ENCODE measurements at regions not wholly inside any gene's neighbourhood (a gene's known extent, or its start where the extent isn't known, plus 50 kb on each side); places are given as distances from the start of the nearest gene placed in this dataset.

GRCh38 chr12:116474331-116474730 lies 84.8 kb upstream of the MAP1LC3B2 start:
- Histone ChIP-seq H3K9ac (ENCODE audit: low read depth in 1 of 2, low read length in 2 of 2) (no peak overlapping the region), H3K4me3 (ENCODE audit: low read depth in 1 of 3, low read length in 3 of 3) (no peak overlapping the region), H3K27ac (ENCODE audit: low read depth in 1 of 2, low read length in 2 of 2) (no peak overlapping the region), H3K36me3 (ENCODE audit: control insufficient read depth in 4 of 4, insufficient read depth in 3 of 4, low read depth in 1 of 4, low read length in 3 of 4) (no peaks in the 10 kb centered on the region), H3K9me3 (ENCODE audit: control insufficient read depth in 4 of 4, low read length in 3 of 4) (peaks cover 0 to 8% (median 1%) of the 10 kb centered on the region in 4 donors), H3K4me1 (ENCODE audit: control insufficient read depth in 4 of 4, insufficient read depth in 4 of 4, low read length in 3 of 4) (no peaks in the 10 kb centered on the region), H3K27me3 (ENCODE audit: control insufficient read depth in 4 of 4, insufficient read depth in 4 of 4, low read length in 3 of 4) (no peaks in the 10 kb centered on the region)
- no peak for TF ChIP-seq RXRA (IDR thresholded peaks at IDR 0.05)
- no peak for TF ChIP-seq YY1 (IDR thresholded peaks at IDR 0.05)
- TF ChIP-seq EGR1 (IDR thresholded peaks at IDR 0.05; ENCODE audit: low read depth in 2 of 2): no peak
- TF ChIP-seq FOXA1 (IDR thresholded peaks at IDR 0.05): no peak
- no peak for TF ChIP-seq CTCF (IDR thresholded peaks at IDR 0.05; ENCODE audit: low read depth, low read length, missing input control)
- TF ChIP-seq GABPA (IDR thresholded peaks at IDR 0.05 in 1 of 2, conservative IDR thresholded peaks at IDR 0.05 in 1 of 2): no peak
- TF ChIP-seq ATF3 (IDR thresholded peaks at IDR 0.05): no peak
- TF ChIP-seq HNF4A (conservative IDR thresholded peaks at IDR 0.05): no peak
- TF ChIP-seq SP1 (IDR thresholded peaks at IDR 0.05): no peak
- no peak for TF ChIP-seq ZBTB33 (IDR thresholded peaks at IDR 0.05)
- no peak for DNase-seq (ENCODE audit: low spot score)
- WGBS: 72% methylated on average over 1 of the region's 1 CpG

GRCh38 chr12:116474899-116475298 lies 84.3 kb upstream of the MAP1LC3B2 start:
- Histone ChIP-seq H3K9ac (ENCODE audit: low read depth in 1 of 2, low read length in 2 of 2) (no peak overlapping the region), H3K27me3 (ENCODE audit: control insufficient read depth in 4 of 4, insufficient read depth in 4 of 4, low read length in 3 of 4) (no peaks in the 10 kb centered on the region), H3K27ac (ENCODE audit: low read depth in 1 of 2, low read length in 2 of 2) (no peak overlapping the region), H3K4me1 (ENCODE audit: control insufficient read depth in 4 of 4, insufficient read depth in 4 of 4, low read length in 3 of 4) (no peaks in the 10 kb centered on the region), H3K4me3 (ENCODE audit: low read depth in 1 of 3, low read length in 3 of 3) (no peak overlapping the region), H3K36me3 (ENCODE audit: control insufficient read depth in 4 of 4, insufficient read depth in 3 of 4, low read depth in 1 of 4, low read length in 3 of 4) (no peaks in the 10 kb centered on the region), H3K9me3 (ENCODE audit: control insufficient read depth in 4 of 4, low read length in 3 of 4) (peaks cover 0 to 8% (median 1%) of the 10 kb centered on the region in 4 donors)
- no peak for TF ChIP-seq YY1 (IDR thresholded peaks at IDR 0.05)
- TF ChIP-seq FOXA1 (IDR thresholded peaks at IDR 0.05): no peak
- no peak for TF ChIP-seq GABPA (IDR thresholded peaks at IDR 0.05 in 1 of 2, conservative IDR thresholded peaks at IDR 0.05 in 1 of 2)
- no peak for TF ChIP-seq JUND (IDR thresholded peaks at IDR 0.05)
- no peak for TF ChIP-seq ZBTB33 (IDR thresholded peaks at IDR 0.05)
- no peak for TF ChIP-seq TAF1 (conservative IDR thresholded peaks at IDR 0.05)
- TF ChIP-seq FOXA2 (IDR thresholded peaks at IDR 0.05): no peak
- no peak for TF ChIP-seq MAX (IDR thresholded peaks at IDR 0.05)
- DNase-seq (ENCODE audit: low spot score): no peak
- 93% methylated on average over 4 of the region's 4 CpGs for WGBS
